BJ (cell line): ENCODE measurements at regions not wholly inside any gene's neighbourhood (a gene's known extent, or its start where the extent isn't known, plus 50 kb on each side); places are given as distances from the start of the nearest gene placed in this dataset.
"Not testable (repeated sequence)": the region's sequence is repeated elsewhere in the genome, so short reads cannot be mapped to it uniquely, and the experiment has no call there.

Experiments
- CTCF ChIA-PET: fragments of 350-600 bp; formaldehyde crosslinking; extraction: SDS; loops from one replicate; lab custom pipeline; 2021; ENCODE audit warnings: antibody characterized with exemption, inconsistent platforms; lab: Yijun Ruan, JAX
- POLR2A ChIA-PET: fragments of 300-600 bp; sonication (Branson Sonifier 250); formaldehyde crosslinking; extraction: SDS; loops from one replicate; lab custom pipeline; 2021; ENCODE audit warnings: antibody characterized with exemption; lab: Charles Lee
- DNase-seq: peaks from one replicate; pipeline ENCODE4 v3.0.0-alpha.2; 2011; ENCODE audit warnings: low read depth
- H3K27me3 ChIP-seq: 2 replicates; pipeline ENCODE4 v1.6.0; 2011; ENCODE audit warnings: low read length; ENCODE audit not compliant: control insufficient read depth, insufficient read depth
- H3K36me3 ChIP-seq: 2 replicates; pipeline ENCODE4 v1.5.1; 2011; ENCODE audit warnings: low read length; ENCODE audit not compliant: control insufficient read depth, insufficient read depth
- H3K4me3 ChIP-seq: 2 replicates; pipeline ENCODE4 v1.5.1; 2011; ENCODE audit warnings: low read depth, mild to moderate bottlenecking, control low read depth, low read length
- CTCF ChIP-seq: IDR thresholded peaks from 2 replicates; pipeline ENCODE4 v1.5.1; 2011; ENCODE audit warnings: low read depth, mild to moderate bottlenecking, control low read depth, inconsistent platforms, low read length, moderate library complexity; ENCODE audit not compliant: insufficient read depth

GRCh38 chr20:22962567-22963439 lies 72.3 kb upstream of the SSTR4 start:
- ChIA-PET POLR2A (no interaction called here), CTCF (interaction anchor here (1.2 to 1.6 kb wide), 2 partner anchors 11 to 13 kb away, joined by 4 to 6 read pairs; no protein-coding TSS in a partner anchor)
- no peak for TF ChIP-seq CTCF
- DNase-seq: no peak
- no peaks in the 10 kb centered on the region for H3K36me3 ChIP-seq
- no peaks in the 10 kb centered on the region for H3K27me3 ChIP-seq
- H3K4me3 ChIP-seq: no peak overlapping the region

DNA sequence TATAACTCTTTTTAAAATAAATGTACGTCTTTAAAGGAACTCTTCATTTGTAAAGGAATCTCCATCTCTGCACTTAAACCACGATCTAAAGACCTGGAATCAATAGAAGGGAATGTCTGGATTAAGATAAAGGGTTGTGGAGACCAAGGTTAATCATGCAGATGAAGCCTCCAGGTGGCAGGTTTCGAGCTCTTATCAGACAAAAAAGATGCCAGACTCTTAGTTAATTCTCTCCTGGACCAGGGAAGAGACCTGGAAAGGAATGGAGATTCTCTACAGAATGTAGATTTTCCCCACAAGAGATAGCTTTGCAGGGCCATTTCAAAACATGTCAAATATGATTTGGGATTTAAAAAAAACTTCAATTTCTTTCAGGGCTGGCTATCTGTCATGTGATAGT lies 71.5 kb upstream of the SSTR4 start:
- CTCF ChIA-PET: interaction anchor here (1.2 kb wide), 1 partner anchor 12 kb away, joined by 4 read pairs; no protein-coding TSS in a partner anchor
- Histone ChIP-seq H3K36me3 (no peaks in the 10 kb centered on the region), H3K27me3 (no peaks in the 10 kb centered on the region), H3K4me3 (no peak overlapping the region)
- TF ChIP-seq CTCF: no peak
- POLR2A ChIA-PET: no interaction called here
- DNase-seq: no peak

- H3K27me3 ChIP-seq: no peaks in the 10 kb centered on the region
- H3K4me3 ChIP-seq: no peak overlapping the region
- CTCF ChIA-PET: interaction anchor here (1.1 kb wide), 1 partner anchor 282 kb away, joined by 3 read pairs; no protein-coding TSS in a partner anchor
- POLR2A ChIA-PET: no interaction called here
- DNase-seq: no peak
- TF ChIP-seq CTCF: no peak
- no peaks in the 10 kb centered on the region for H3K36me3 ChIP-seq
Measured at GRCh38 chr20:22966787-22967464, 68.2 kb upstream of the SSTR4 start.

- DNase-seq, H3K4me3 ChIP-seq, H3K27me3 ChIP-seq, H3K36me3 ChIP-seq, POLR2A ChIA-PET: not testable (repeated sequence)
- CTCF ChIA-PET: interaction anchor here (1.1 kb wide), 1 partner anchor 283 kb away, joined by 3 read pairs; no protein-coding TSS in a partner anchor
Measured at GRCh38 chr20:22967706-22968105, 67.4 kb upstream of the SSTR4 start.

GRCh38 chr20:22969031-22969430 lies 66.1 kb upstream of the SSTR4 start:
- POLR2A ChIA-PET, H3K27me3 ChIP-seq, H3K4me3 ChIP-seq, H3K36me3 ChIP-seq, DNase-seq: not testable (repeated sequence)
- CTCF ChIA-PET: interaction anchor here (0.7 to 2.3 kb wide), 2 partner anchors 117 to 278 kb away, joined by 3 to 4 read pairs; no protein-coding TSS in a partner anchor

DNA sequence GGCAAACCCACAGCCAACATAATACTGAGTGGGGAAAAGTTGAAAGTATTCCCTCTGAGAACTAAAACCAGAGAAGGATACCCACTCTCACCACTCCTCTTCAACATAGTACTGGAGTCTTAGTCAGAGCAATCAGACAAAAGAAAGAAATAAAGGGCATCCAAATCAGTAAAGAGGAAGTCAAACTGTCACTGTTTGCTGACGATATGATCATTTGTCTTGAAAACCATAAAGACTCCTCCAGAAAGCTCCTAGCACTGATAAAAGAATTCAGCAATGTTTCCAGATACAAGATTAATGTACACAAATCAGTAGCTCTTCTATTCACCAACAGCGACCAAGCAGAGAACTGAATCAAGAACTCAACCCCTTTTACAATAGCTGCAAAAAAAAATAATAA lies 64.0 kb upstream of the SSTR4 start:
- H3K4me3 ChIP-seq, DNase-seq, H3K36me3 ChIP-seq, H3K27me3 ChIP-seq, POLR2A ChIA-PET: not testable (repeated sequence)
- CTCF ChIA-PET: interaction anchor here (2.3 kb wide), 1 partner anchor 280 kb away, joined by 4 read pairs; no protein-coding TSS in a partner anchor
